Parathyroid adenoma (tissue), 2 donors: ENCODE measurements at regions not wholly inside any gene's neighbourhood (a gene's known extent, or its start where the extent isn't known, plus 50 kb on each side); places are given as distances from the start of the nearest gene placed in this dataset.

Source experiments
- H2AFZ ChIP-seq: fragments of 300-600 bp; sonication (generic); one replicate; pipeline ENCODE4 v1.7.0; 2017; ENCODE audit warnings: antibody characterized with exemption, mild to moderate bottlenecking
- H3K27ac ChIP-seq: fragments of 300-600 bp; sonication (generic); one replicate; pipeline ENCODE4 v1.7.0; 2017
- H3K27me3 ChIP-seq: fragments of 300-600 bp; sonication (generic); one replicate; pipeline ENCODE4 v1.7.0; 2017; ENCODE audit warnings: low read length; ENCODE audit not compliant: control insufficient read depth, insufficient read depth
- H3K36me3 ChIP-seq: fragments of 300-600 bp; sonication (generic); one replicate; pipeline ENCODE4 v1.7.0; 2017; ENCODE audit warnings: low read length; ENCODE audit not compliant: control insufficient read depth, insufficient read depth
- H3K4me1 ChIP-seq: fragments of 300-600 bp; sonication (generic); one replicate; pipeline ENCODE4 v1.7.0; 2017; ENCODE audit warnings: control low read depth
- H3K4me2 ChIP-seq: fragments of 300-600 bp; sonication (generic); one replicate; pipeline ENCODE4 v1.7.0; 2017; ENCODE audit warnings: low read length
- H3K4me3 ChIP-seq: fragments of 300-600 bp; sonication (generic); one replicate; pipeline ENCODE4 v1.7.0; 2017; ENCODE audit warnings: low read depth, low read length
- H3K79me2 ChIP-seq: fragments of 300-600 bp; sonication (generic); one replicate; pipeline ENCODE4 v1.7.0; 2017; ENCODE audit warnings: control low read depth
- H3K9ac ChIP-seq: fragments of 300-600 bp; sonication (generic); one replicate; pipeline ENCODE4 v1.7.0; 2017; ENCODE audit warnings: mild to moderate bottlenecking
- H3K9me3 ChIP-seq: fragments of 300-600 bp; sonication (generic); one replicate; pipeline ENCODE4 v1.7.0; 2017; ENCODE audit warnings: low read length; ENCODE audit not compliant: control insufficient read depth
- TF ChIP-seq, protein P1 (sequence below): fragments of 300-600 bp; sonication (generic); IDR thresholded peaks from one replicate; pipeline ENCODE4 v1.7.0; 2017; ENCODE audit warnings: antibody characterized with exemption, mild to moderate bottlenecking
- donor health status: primary hyperparathyroidism.

GRCh38 chr15:46039703-46040102, 404.9 kb downstream of the SQOR start:
- Histone ChIP-seq H3K9me3 (no peaks in the 10 kb centered on the region), H3K27ac (no peak overlapping the region)

GRCh38 chr15:46041905-46042304, 407.1 kb downstream of the SQOR start:
- no peaks in the 10 kb centered on the region for H3K79me2 ChIP-seq
- TF ChIP-seq, protein P1, sequence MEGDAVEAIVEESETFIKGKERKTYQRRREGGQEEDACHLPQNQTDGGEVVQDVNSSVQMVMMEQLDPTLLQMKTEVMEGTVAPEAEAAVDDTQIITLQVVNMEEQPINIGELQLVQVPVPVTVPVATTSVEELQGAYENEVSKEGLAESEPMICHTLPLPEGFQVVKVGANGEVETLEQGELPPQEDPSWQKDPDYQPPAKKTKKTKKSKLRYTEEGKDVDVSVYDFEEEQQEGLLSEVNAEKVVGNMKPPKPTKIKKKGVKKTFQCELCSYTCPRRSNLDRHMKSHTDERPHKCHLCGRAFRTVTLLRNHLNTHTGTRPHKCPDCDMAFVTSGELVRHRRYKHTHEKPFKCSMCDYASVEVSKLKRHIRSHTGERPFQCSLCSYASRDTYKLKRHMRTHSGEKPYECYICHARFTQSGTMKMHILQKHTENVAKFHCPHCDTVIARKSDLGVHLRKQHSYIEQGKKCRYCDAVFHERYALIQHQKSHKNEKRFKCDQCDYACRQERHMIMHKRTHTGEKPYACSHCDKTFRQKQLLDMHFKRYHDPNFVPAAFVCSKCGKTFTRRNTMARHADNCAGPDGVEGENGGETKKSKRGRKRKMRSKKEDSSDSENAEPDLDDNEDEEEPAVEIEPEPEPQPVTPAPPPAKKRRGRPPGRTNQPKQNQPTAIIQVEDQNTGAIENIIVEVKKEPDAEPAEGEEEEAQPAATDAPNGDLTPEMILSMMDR, result no peak
- no peaks in the 10 kb centered on the region for H3K27me3 ChIP-seq
- H3K27ac ChIP-seq, result no peak overlapping the region
- no peak overlapping the region for H3K4me3 ChIP-seq
- H2AFZ ChIP-seq, result no peak overlapping the region
- no peak overlapping the region for H3K9ac ChIP-seq
- no peaks in the 10 kb centered on the region for H3K36me3 ChIP-seq
- H3K4me2 ChIP-seq, result no peak overlapping the region
- no peaks in the 10 kb centered on the region for H3K9me3 ChIP-seq
- no peaks in the 10 kb centered on the region for H3K4me1 ChIP-seq

More at GRCh38 chr15:46039703-46040102, 404.9 kb downstream of the SQOR start:
- no peak overlapping the region for H3K9ac ChIP-seq
- no peaks in the 10 kb centered on the region for H3K4me1 ChIP-seq
- no peak overlapping the region for H3K4me3 ChIP-seq
- no peaks in the 10 kb centered on the region for H3K79me2 ChIP-seq
- H3K27me3 ChIP-seq, result no peaks in the 10 kb centered on the region
- no peak overlapping the region for H2AFZ ChIP-seq
- no peak overlapping the region for H3K4me2 ChIP-seq
- TF ChIP-seq, protein P1, result no peak
- no peaks in the 10 kb centered on the region for H3K36me3 ChIP-seq

GRCh38 chr15:46059921-46060594, 425.2 kb downstream of the SQOR start:
- H3K4me2 ChIP-seq, result no peak overlapping the region
- TF ChIP-seq, protein P1, result no peak

DNA sequence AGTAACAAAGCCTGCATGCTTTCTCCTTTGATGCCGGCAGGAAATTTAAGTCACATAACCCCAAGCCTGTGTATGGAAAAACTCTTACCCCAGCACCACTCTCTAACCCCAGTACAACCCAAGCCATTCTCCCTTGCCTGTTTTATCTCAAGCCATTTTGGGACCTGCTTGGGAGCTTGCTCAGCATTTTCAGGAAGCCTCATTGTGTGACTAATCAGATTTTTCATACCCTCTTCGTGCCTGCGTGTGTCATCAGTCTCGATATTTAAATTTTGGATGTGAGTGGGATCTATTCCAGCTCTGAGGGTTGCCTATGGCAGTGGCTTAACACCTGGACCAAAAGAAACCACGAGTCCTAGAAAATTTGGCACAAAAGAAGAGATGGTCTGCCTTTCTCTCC, 426.2 kb downstream of the SQOR start:
- Histone ChIP-seq H2AFZ (no peak overlapping the region), H3K27me3 (no peaks in the 10 kb centered on the region), H3K9me3 (no peaks in the 10 kb centered on the region), H3K79me2 (no peaks in the 10 kb centered on the region), H3K4me3 (no peak overlapping the region), H3K36me3 (no peaks in the 10 kb centered on the region), H3K4me2 (no peak overlapping the region), H3K27ac (no peak overlapping the region), H3K9ac (no peak overlapping the region), H3K4me1 (no peaks in the 10 kb centered on the region)
- TF ChIP-seq, protein P1, result no peak

More at GRCh38 chr15:46059921-46060594, 425.2 kb downstream of the SQOR start:
- H3K4me3 ChIP-seq, result no peak overlapping the region
- H3K9ac ChIP-seq, result no peak overlapping the region
- H3K36me3 ChIP-seq, result no peaks in the 10 kb centered on the region
- no peaks in the 10 kb centered on the region for H3K79me2 ChIP-seq
- H3K27ac ChIP-seq, result no peak overlapping the region
- no peak overlapping the region for H2AFZ ChIP-seq
- H3K4me1 ChIP-seq, result no peaks in the 10 kb centered on the region
- no peaks in the 10 kb centered on the region for H3K27me3 ChIP-seq
- H3K9me3 ChIP-seq, result no peaks in the 10 kb centered on the region

DNA sequence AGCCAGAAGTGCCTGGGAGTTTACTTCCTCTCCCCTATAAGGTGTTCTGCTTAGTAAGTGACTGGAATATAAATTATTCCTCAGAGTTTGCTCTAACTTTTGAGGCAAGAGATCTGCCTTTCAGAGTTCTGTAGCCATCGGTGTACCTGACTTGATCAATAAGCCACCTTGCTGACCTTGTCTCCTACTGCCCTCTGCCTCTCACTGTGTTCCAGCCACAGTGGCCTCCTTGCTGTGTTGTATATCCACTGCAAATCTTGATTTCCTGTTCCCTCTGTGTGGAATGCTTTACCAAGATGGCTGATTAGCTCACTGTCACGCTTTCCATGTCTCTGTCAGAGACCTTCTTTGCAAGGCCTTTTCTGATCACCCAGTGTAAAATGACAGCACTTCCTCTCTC, 442.4 kb downstream of the SQOR start:
- Histone ChIP-seq H3K4me2 (no peak overlapping the region), H3K27me3 (no peaks in the 10 kb centered on the region), H3K79me2 (no peaks in the 10 kb centered on the region), H3K36me3 (no peaks in the 10 kb centered on the region), H3K9ac (no peak overlapping the region), H3K4me1 (no peaks in the 10 kb centered on the region), H3K27ac (no peak overlapping the region), H2AFZ (no peak overlapping the region), H3K4me3 (no peak overlapping the region), H3K9me3 (no peaks in the 10 kb centered on the region)
- TF ChIP-seq, protein P1, result no peak
